ENCODE measurements at regions not wholly inside any gene's neighbourhood (a gene's known extent, or its start where the extent isn't known, plus 50 kb on each side); places are given as distances from the start of the nearest gene placed in this dataset.

GRCh38 chr2:62423883-62424458, 82.0 kb downstream of the TMEM17 start:
- WGBS (ENCODE audit: insufficient coverage, low coverage, missing lambda C conversion rate): 19% methylated on average over 3 of the region's 3 CpGs
- Histone ChIP-seq H3K9me1 (ENCODE audit: control insufficient read depth, insufficient read depth, low read length) (no peaks in the 10 kb centered on the region), H3K4me1 (replicated peaks in 1 of 2; ENCODE audit: control insufficient read depth in 2 of 2, insufficient read depth in 2 of 2, low read length in 2 of 2) (peaks cover 0 to 3% of the 10 kb centered on the region in 2 experiments; a peak in 1 of 5 replicates), H3K27ac (ENCODE audit: extremely low read depth, low read depth, low read length) (no peak overlapping the region), H2AFZ (ENCODE audit: low read depth, low read length) (no peak overlapping the region), H3K4me2 (ENCODE audit: insufficient read depth, low read length) (no peak overlapping the region), H3K9ac (ENCODE audit: insufficient read depth in 1 of 2, low read depth in 2 of 2, low read length in 2 of 2) (no peak overlapping the region), H3K4me3 (no peak overlapping the region), H3K79me2 (ENCODE audit: control insufficient read depth, insufficient read depth, low read length) (no peaks in the 10 kb centered on the region), H3K27me3 (ENCODE audit: control insufficient read depth in 2 of 2, insufficient read depth in 2 of 2, low read length in 2 of 2) (0 out of 5 replicates have a peak, but pooled peaks cover 0 to 4% of the 10 kb centered on the region in 2 experiments), H3K9me3 (replicated peaks; ENCODE audit: control insufficient read depth, insufficient read depth, low read depth, low read length) (no peaks in the 10 kb centered on the region), H3K36me3 (ENCODE audit: control insufficient read depth, insufficient read depth, low read length) (no peaks in the 10 kb centered on the region), H4K20me1 (replicated peaks; ENCODE audit: control insufficient read depth, insufficient read depth, low read length) (no peaks in the 10 kb centered on the region)
- BruUV-seq (replicated peaks): no TSS peak
- ChIA-PET POLR2A (no interaction called here), CTCF (ENCODE audit: low intra/inter-chr PET ratio) (interaction anchor here (0.6 kb wide), 1 partner anchor 251 kb away, joined by 3 read pairs; no protein-coding TSS in a partner anchor)
- intact Hi-C loops (cut with micrococcal nuclease): no loop called here
- in situ Hi-C loops (cut with MboI): no loop called here
- ATAC-seq: no peak; the same call in 2 of the 3 replicates
- FAIRE-seq: no peak
- no peak for DNase-seq (ENCODE audit: extremely low read depth in 1 of 4, low spot score in 3 of 4)
- TF ChIP-seq ZKSCAN1 (IDR thresholded peaks at IDR 0.05; ENCODE audit: low read depth, low read length) (no peak), ZBTB49 (CRISPR knock-in tag; IDR thresholded peaks at IDR 0.05; ENCODE audit: borderline replicate concordance) (no peak), ILF3 (IDR thresholded peaks at IDR 0.05; ENCODE audit: borderline replicate concordance) (no peak), CHAMP1 (IDR thresholded peaks at IDR 0.05) (no peak), PKNOX1 (IDR thresholded peaks at IDR 0.05) (no peak), EZH2 (IDR thresholded peaks at IDR 0.05; ENCODE audit: borderline replicate concordance, low read depth, low read length) (no peak), SETDB1 (IDR thresholded peaks at IDR 0.05; ENCODE audit: low read length) (no peak), SP1 (CRISPR knock-in tag; IDR thresholded peaks at IDR 0.05) (no peak), CAMTA2 (CRISPR knock-in tag; conservative IDR thresholded peaks at IDR 0.05) (no peak), CREB3L1 (IDR thresholded peaks at IDR 0.05; ENCODE audit: borderline replicate concordance, low read depth) (no peak), SNRNP70 (optimal IDR thresholded peaks at IDR 0.05; ENCODE audit: low read depth, low read length) (no peak), CSDE1 (IDR thresholded peaks at IDR 0.05) (no peak)
